Neural cell (in vitro differentiated cells): ENCODE measurements at regions not wholly inside any gene's neighbourhood (a gene's known extent, or its start where the extent isn't known, plus 50 kb on each side); places are given as distances from the start of the nearest gene placed in this dataset.

ENCODE experiments used
- H2AFZ ChIP-seq: fragments of 200-600, 300-800 bp; sonication (generic), shearing (Covaris generic); 2 replicates; pipeline ENCODE4 v1.6.0; 2014; ENCODE audit warnings: low read depth, mild to moderate bottlenecking, antibody characterized with exemption, low read length, moderate library complexity
- H3F3A ChIP-seq: fragments of 200-600 bp; shearing (Covaris generic); 2 replicates; pipeline ENCODE4 v1.6.1; 2016; ENCODE audit warnings: mild to moderate bottlenecking, moderate library complexity, mixed read lengths, antibody characterized with exemption, low read length; ENCODE audit not compliant: insufficient read depth, poor library complexity, severe bottlenecking
- H3K27ac ChIP-seq: fragments of 200-600, 300-800 bp; sonication (generic), shearing (Covaris generic); 2 replicates; pipeline ENCODE4 v1.5.1; 2014; ENCODE audit warnings: mild to moderate bottlenecking, low read length, moderate library complexity
- H3K27me3 ChIP-seq: fragments of 300-800, 200-600 bp; sonication (generic), shearing (Covaris generic); 2 replicates; pipeline ENCODE4 v1.6.0; 2014; ENCODE audit warnings: mild to moderate bottlenecking, low read depth, low read length, moderate library complexity; ENCODE audit not compliant: insufficient read depth
- H3K36me3 ChIP-seq: fragments of 300-800, 200-600 bp; sonication (generic), shearing (Covaris generic); 2 replicates; pipeline ENCODE4 v1.5.1; 2014; ENCODE audit warnings: mild to moderate bottlenecking, antibody characterized with exemption, low read length, moderate library complexity; ENCODE audit not compliant: insufficient read depth
- H3K4me2 ChIP-seq: fragments of 300-800, 200-600 bp; sonication (generic), shearing (Covaris generic); 2 replicates; pipeline ENCODE4 v1.6.0; 2014; ENCODE audit warnings: mild to moderate bottlenecking, low read length
- H3K4me3 ChIP-seq: fragments of 300-800, 200-600 bp; sonication (generic), shearing (Covaris generic); 2 replicates; pipeline ENCODE4 v1.5.1; 2014; ENCODE audit warnings: mild to moderate bottlenecking, low read length, moderate library complexity
- H3K79me2 ChIP-seq: fragments of 200-600 bp; shearing (Covaris generic); replicated peaks from 2 replicates; pipeline ENCODE4 v1.6.0; 2014; ENCODE audit warnings: mild to moderate bottlenecking, low read length, moderate library complexity; ENCODE audit not compliant: insufficient read depth
- H3K9ac ChIP-seq: fragments of 300-800, 200-600 bp; sonication (generic), shearing (Covaris generic); 2 replicates; pipeline ENCODE4 v1.6.1; 2016; ENCODE audit warnings: mild to moderate bottlenecking, low read length, mixed read lengths
- H3K9me2 ChIP-seq: fragments of 200-600 bp; shearing (Covaris generic); 2 replicates; pipeline ENCODE4 v1.6.1; 2016; ENCODE audit warnings: mild to moderate bottlenecking, low read length, mixed read lengths; ENCODE audit not compliant: insufficient read depth
- H3K9me3 ChIP-seq: fragments of 200-600, 300-800 bp; sonication (generic), shearing (Covaris generic); 2 replicates; pipeline ENCODE4 v1.6.1; 2016; ENCODE audit warnings: mild to moderate bottlenecking, mixed run types, low read length, moderate library complexity, mixed read lengths
- H4K20me1 ChIP-seq: fragments of 200-600 bp; shearing (Covaris generic); 2 replicates; pipeline ENCODE4 v1.6.1; 2016; ENCODE audit warnings: mild to moderate bottlenecking, mixed run types; ENCODE audit not compliant: insufficient read depth
- EP300 ChIP-seq: fragments of 450-650 bp; conservative IDR thresholded peaks from 2 replicates; pipeline ENCODE4 v1.6.1; 2014; ENCODE audit warnings: antibody characterized with exemption, mild to moderate bottlenecking, moderate library complexity; ENCODE audit not compliant: poor library complexity, severe bottlenecking
- EZH2 ChIP-seq: fragments of 200-600, 300-800 bp; shearing (Covaris generic), sonication (generic); IDR thresholded peaks from 2 replicates; pipeline ENCODE4 v1.6.1; 2014; ENCODE audit warnings: antibody characterized with exemption, low read length, borderline replicate concordance, mild to moderate bottlenecking; ENCODE audit not compliant: insufficient read depth, poor library complexity, severe bottlenecking
- MXI1 ChIP-seq: fragments of 450-650 bp; conservative IDR thresholded peaks from 2 replicates; pipeline ENCODE4 v1.6.1; 2014; ENCODE audit warnings: antibody characterized with exemption, mild to moderate bottlenecking; ENCODE audit not compliant: poor library complexity, severe bottlenecking
- POLR2AphosphoS5 ChIP-seq: IDR thresholded peaks from 2 replicates; pipeline ENCODE4 v1.6.1; 2012
- RAD21 ChIP-seq: fragments of 450-650 bp; conservative IDR thresholded peaks from 2 replicates; pipeline ENCODE4 v1.6.1; 2014; ENCODE audit warnings: antibody characterized with exemption, mild to moderate bottlenecking, moderate library complexity
- REST ChIP-seq: IDR thresholded peaks from 2 replicates; pipeline ENCODE4 v1.6.1; 2012; ENCODE audit warnings: borderline replicate concordance
- SMC3 ChIP-seq: fragments of 450-650 bp; conservative IDR thresholded peaks from 2 replicates; pipeline ENCODE4 v1.6.1; 2014; ENCODE audit warnings: antibody characterized with exemption, mild to moderate bottlenecking, moderate library complexity; ENCODE audit not compliant: poor library complexity
- TAF1 ChIP-seq: IDR thresholded peaks from 2 replicates; pipeline ENCODE4 v1.6.1; 2012; ENCODE audit warnings: low read depth
- TF ChIP-seq, protein P1 (sequence below): fragments of 450-650 bp; IDR thresholded peaks from 2 replicates; pipeline ENCODE4 v1.5.1; 2014; ENCODE audit warnings: antibody characterized with exemption, mild to moderate bottlenecking, moderate library complexity; ENCODE audit not compliant: poor library complexity, severe bottlenecking

DNA sequence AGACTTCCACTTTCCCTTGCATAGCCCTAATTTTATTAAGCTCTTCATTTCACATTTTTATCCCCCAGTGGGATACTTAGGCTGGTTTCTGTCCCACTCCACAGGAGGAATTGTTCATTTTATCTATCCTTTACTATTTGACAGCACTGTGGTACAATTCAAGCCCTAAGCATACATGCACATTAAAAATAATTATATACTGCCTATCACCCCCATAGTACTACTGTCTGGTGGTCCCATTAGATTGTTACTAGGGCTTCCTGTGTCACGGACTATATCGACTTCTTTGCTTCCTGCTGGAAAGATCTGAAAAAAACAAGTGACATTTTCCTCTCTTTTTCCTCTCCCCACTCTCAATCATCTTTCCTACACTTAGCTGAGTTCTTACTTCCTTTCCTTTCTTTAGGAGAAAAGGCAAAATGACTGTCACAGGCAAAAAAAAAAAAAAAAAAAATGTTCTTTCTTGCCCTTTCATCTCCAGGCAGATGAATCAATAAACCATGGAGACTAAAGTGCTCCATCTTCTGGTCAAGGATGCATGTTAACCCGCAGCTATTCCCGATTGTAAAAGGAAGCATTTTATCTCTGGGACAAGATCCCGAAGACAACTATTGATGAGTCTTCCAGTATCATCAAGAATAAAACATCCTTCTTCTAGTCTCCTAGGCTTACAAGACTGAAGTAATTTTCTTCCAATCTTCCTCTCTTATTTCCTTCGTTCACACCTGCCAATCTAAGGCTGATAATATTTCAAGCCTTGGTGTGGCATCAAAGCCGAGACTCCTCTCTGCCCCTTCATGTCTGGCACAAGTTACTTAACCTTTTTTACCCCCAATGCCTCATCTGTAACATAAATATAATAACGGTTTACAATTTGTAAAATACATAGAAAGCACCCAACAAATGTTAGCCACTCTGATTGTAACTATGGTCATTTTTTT, 94.4 kb upstream of the PLEKHG7 start:
- Histone ChIP-seq H3K79me2 (no peaks in the 10 kb centered on the region), H3K9me3 (no peaks in the 10 kb centered on the region), H3K9ac (no peak overlapping the region), H3K27me3 (no peaks in the 10 kb centered on the region), H4K20me1 (no peaks in the 10 kb centered on the region), H3K27ac (no peak overlapping the region), H3K36me3 (no peaks in the 10 kb centered on the region), H3K4me2 (no peak overlapping the region), H3K4me3 (peak overlapping the region; percentile 14), H3F3A (no peaks in the 10 kb centered on the region), H2AFZ (no peak overlapping the region), H3K9me2 (no peaks in the 10 kb centered on the region)
- TF ChIP-seq POLR2AphosphoS5 (peak; percentile 48), TAF1 (no peak), MXI1 (no peak), EP300 (peak; percentile 65), EZH2 (no peak), RAD21 (peak; percentile 56), SMC3 (peak; percentile 56), REST (peak; percentile 76)
- TF ChIP-seq, protein P1, sequence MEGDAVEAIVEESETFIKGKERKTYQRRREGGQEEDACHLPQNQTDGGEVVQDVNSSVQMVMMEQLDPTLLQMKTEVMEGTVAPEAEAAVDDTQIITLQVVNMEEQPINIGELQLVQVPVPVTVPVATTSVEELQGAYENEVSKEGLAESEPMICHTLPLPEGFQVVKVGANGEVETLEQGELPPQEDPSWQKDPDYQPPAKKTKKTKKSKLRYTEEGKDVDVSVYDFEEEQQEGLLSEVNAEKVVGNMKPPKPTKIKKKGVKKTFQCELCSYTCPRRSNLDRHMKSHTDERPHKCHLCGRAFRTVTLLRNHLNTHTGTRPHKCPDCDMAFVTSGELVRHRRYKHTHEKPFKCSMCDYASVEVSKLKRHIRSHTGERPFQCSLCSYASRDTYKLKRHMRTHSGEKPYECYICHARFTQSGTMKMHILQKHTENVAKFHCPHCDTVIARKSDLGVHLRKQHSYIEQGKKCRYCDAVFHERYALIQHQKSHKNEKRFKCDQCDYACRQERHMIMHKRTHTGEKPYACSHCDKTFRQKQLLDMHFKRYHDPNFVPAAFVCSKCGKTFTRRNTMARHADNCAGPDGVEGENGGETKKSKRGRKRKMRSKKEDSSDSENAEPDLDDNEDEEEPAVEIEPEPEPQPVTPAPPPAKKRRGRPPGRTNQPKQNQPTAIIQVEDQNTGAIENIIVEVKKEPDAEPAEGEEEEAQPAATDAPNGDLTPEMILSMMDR, result peak; percentile 62

GRCh38 chr12:92606956-92607355, 95.8 kb upstream of the PLEKHG7 start:
- Histone ChIP-seq H3K4me3 (no peak overlapping the region), H3F3A (no peaks in the 10 kb centered on the region), H3K79me2 (no peaks in the 10 kb centered on the region), H3K27me3 (no peaks in the 10 kb centered on the region), H3K9me2 (no peaks in the 10 kb centered on the region), H3K9me3 (no peaks in the 10 kb centered on the region), H3K4me2 (no peak overlapping the region), H3K27ac (no peak overlapping the region), H2AFZ (no peak overlapping the region), H4K20me1 (no peaks in the 10 kb centered on the region), H3K9ac (no peak overlapping the region), H3K36me3 (no peaks in the 10 kb centered on the region)
- TF ChIP-seq TAF1, result no peak
- TF ChIP-seq SMC3, result no peak
- no peak for TF ChIP-seq MXI1
- no peak for TF ChIP-seq POLR2AphosphoS5
- TF ChIP-seq, protein P1, result no peak
- no peak for TF ChIP-seq RAD21
- TF ChIP-seq EZH2, result no peak
- TF ChIP-seq EP300, result no peak
- TF ChIP-seq REST, result no peak
